Stimulated activated naive CD8-positive, alpha-beta T cell treated with anti-CD3 and anti-CD28 coated beads, Interleukin-15, amount 100 ng/mL, for 72 hours (primary cell): ENCODE measurements at regions not wholly inside any gene's neighbourhood (a gene's known extent, or its start where the extent isn't known, plus 50 kb on each side); places are given as distances from the start of the nearest gene placed in this dataset.

Experiments
- ATAC-seq: fragments of 150-1000 bp; cut with Tn5 transposase; 2 replicates; pipeline ENCODE4 v1.10.0; 2021; ENCODE audit warnings: mild to moderate bottlenecking, moderate library complexity
- DNase-seq, 2 donors: peaks; one replicate each; pipeline ENCODE4 v3.0.0; 2021 to 2022
- H3K27ac Mint-ChIP-seq, 2 donors: one replicate each; pipeline ENCODE4 v1.8.0; 2022; ENCODE audit warnings: mild to moderate bottlenecking in 2 of 2, mixed read lengths in 2 of 2, moderate library complexity in 2 of 2
- H3K27me3 Mint-ChIP-seq: one replicate; pipeline ENCODE4 v1.8.0; 2022; ENCODE audit warnings: mixed read lengths
- H3K4me1 Mint-ChIP-seq: one replicate; pipeline ENCODE4 v1.8.0; 2022; ENCODE audit warnings: mild to moderate bottlenecking, mixed read lengths
- H3K4me3 Mint-ChIP-seq, 2 donors: one replicate each; pipeline ENCODE4 v1.8.0; 2022; ENCODE audit warnings: mild to moderate bottlenecking in 2 of 2, mixed read lengths in 2 of 2, moderate library complexity in 1 of 2
- H3K9me3 Mint-ChIP-seq, 2 donors: one replicate each; pipeline ENCODE4 v1.8.0; 2022; ENCODE audit warnings: mixed read lengths in 2 of 2

DNA sequence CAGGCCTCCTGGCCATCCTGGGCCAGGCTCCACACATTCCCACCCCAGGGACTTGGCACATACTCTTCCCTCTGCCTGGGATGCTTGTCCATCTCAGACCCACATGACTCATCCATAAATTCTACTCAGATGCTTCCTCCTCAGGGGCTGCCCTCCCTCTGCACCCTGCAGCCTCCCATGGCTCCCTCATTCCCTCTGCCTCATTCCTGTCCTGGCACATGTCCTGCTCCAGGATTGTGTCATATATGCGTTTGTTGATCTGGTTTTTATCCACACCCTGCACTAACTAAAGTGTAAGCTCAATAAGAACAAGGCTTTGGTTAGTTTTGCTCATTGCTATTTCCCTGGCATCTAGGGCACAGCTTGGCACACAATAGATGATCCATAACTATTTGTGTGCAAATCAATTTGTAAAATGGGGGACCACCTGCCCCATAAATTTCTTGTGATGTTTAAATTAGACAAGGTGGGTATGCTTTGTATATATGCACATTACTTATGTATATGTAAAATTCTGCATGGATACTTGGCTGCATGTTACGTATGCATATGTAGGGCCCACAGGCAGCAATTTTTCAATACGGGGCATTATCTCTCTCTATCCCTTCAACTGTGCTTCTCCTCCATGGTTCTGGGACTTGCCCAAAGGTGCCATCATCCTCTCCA, 191.4 kb downstream of the PTPRU start:
- no peak overlapping the region for H3K4me3 Mint-ChIP-seq
- no peaks in the 10 kb centered on the region for H3K4me1 Mint-ChIP-seq
- H3K27ac Mint-ChIP-seq, result no peak overlapping the region
- H3K9me3 Mint-ChIP-seq, result peaks cover 4 to 34% of the 10 kb centered on the region in 2 donors
- DNase-seq, result no peak
- ATAC-seq, result no peak
- H3K27me3 Mint-ChIP-seq, result peaks cover 45% of the 10 kb centered on the region

GRCh38 chr1:29426701-29427279, 190.5 kb downstream of the PTPRU start:
- H3K27ac Mint-ChIP-seq, result no peak overlapping the region
- DNase-seq, result no peak
- peaks cover 47% of the 10 kb centered on the region for H3K27me3 Mint-ChIP-seq
- no peaks in the 10 kb centered on the region for H3K4me1 Mint-ChIP-seq
- peaks cover 4 to 27% of the 10 kb centered on the region in 2 donors for H3K9me3 Mint-ChIP-seq
- no peak overlapping the region for H3K4me3 Mint-ChIP-seq
- ATAC-seq, result no peak

GRCh38 chr1:29425631-29426030, 189.3 kb downstream of the PTPRU start:
- Mint-ChIP-seq H3K27me3 (peaks cover 49% of the 10 kb centered on the region), H3K4me1 (no peaks in the 10 kb centered on the region), H3K4me3 (no peak overlapping the region), H3K9me3 (peaks cover 7 to 16% of the 10 kb centered on the region in 2 donors), H3K27ac (no peak overlapping the region)
- ATAC-seq (no peak), DNase-seq (no peak)

DNA sequence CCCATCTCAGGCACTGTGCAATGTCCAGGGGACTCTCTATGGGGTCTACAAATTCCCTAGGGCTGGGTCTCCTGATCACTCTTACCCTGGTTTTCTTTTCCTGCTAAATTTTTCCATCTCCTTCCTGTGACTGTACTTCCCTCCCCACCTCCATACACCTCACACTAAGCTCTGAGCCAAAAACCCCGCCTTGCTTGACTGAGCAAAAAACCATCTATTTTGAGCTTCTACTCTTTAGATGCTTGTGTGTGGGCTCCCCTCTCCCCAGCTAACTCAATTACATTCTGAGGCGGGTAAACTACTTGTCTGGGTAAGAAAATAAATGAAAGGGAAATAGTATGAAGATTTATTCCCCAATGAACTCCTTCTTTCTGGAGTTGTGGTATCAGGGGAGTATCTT, 187.9 kb downstream of the PTPRU start:
- no peak for ATAC-seq
- Mint-ChIP-seq H3K9me3 (peaks cover 4% of the 10 kb centered on the region in 2 donors), H3K27ac (no peak overlapping the region), H3K4me3 (no peak overlapping the region), H3K4me1 (no peaks in the 10 kb centered on the region), H3K27me3 (peaks cover 47% of the 10 kb centered on the region)
- DNase-seq, result no peak

DNA sequence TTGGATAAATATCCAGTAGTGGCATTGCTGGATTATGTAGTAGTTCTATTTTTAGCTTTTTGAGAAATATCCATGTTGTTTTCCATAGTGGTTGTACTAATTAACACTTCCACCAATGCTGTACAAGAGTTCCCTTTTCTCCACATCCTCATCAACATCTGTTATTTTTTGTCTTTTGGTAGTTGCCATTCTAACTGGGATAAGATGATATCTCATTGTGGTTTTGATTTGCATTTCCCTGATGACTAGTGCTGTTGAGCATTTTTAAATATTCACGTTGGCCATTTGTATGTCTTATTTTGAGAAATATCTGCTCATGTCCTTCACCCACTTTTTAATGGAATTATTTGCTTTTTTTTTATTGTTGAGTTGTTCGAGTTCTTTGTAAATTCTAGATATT, 183.9 kb downstream of the PTPRU start:
- no peak for DNase-seq
- Mint-ChIP-seq H3K27ac (no peak overlapping the region), H3K4me1 (no peaks in the 10 kb centered on the region), H3K9me3 (peaks cover 0 to 4% of the 10 kb centered on the region in 2 donors), H3K4me3 (no peak overlapping the region), H3K27me3 (peaks cover 51% of the 10 kb centered on the region)
- no peak for ATAC-seq

GRCh38 chr1:29417971-29418370, 181.6 kb downstream of the PTPRU start:
- H3K27ac Mint-ChIP-seq, result no peak overlapping the region
- H3K9me3 Mint-ChIP-seq, result peaks cover 0 to 4% of the 10 kb centered on the region in 2 donors
- peaks cover 45% of the 10 kb centered on the region for H3K27me3 Mint-ChIP-seq
- no peak overlapping the region for H3K4me3 Mint-ChIP-seq
- ATAC-seq (no peak), DNase-seq (no peak)
- peaks cover 8% of the 10 kb centered on the region for H3K4me1 Mint-ChIP-seq

- ATAC-seq (no peak), DNase-seq (no peak)
- Mint-ChIP-seq H3K9me3 (peaks cover 0 to 4% of the 10 kb centered on the region in 2 donors), H3K4me1 (peaks cover 8% of the 10 kb centered on the region), H3K4me3 (no peak overlapping the region), H3K27ac (no peak overlapping the region), H3K27me3 (peaks cover 38% of the 10 kb centered on the region)
Observed at GRCh38 chr1:29417147-29417858, 181.0 kb downstream of the PTPRU start.

- ATAC-seq, result no peak
- Mint-ChIP-seq H3K9me3 (peaks cover 0 to 4% of the 10 kb centered on the region in 2 donors), H3K27me3 (peaks cover 30% of the 10 kb centered on the region), H3K4me3 (no peak overlapping the region), H3K27ac (no peak overlapping the region), H3K4me1 (peaks cover 8% of the 10 kb centered on the region)
- no peak for DNase-seq
Observed at GRCh38 chr1:29416267-29417146, 180.2 kb downstream of the PTPRU start.

- DNase-seq (no peak), ATAC-seq (no peak)
- Mint-ChIP-seq H3K4me3 (no peak overlapping the region), H3K27me3 (peaks cover 26% of the 10 kb centered on the region), H3K4me1 (peaks cover 8% of the 10 kb centered on the region), H3K27ac (no peak overlapping the region), H3K9me3 (peaks cover 0 to 4% of the 10 kb centered on the region in 2 donors)
Observed at GRCh38 chr1:29415861-29416260, 179.5 kb downstream of the PTPRU start.

DNA sequence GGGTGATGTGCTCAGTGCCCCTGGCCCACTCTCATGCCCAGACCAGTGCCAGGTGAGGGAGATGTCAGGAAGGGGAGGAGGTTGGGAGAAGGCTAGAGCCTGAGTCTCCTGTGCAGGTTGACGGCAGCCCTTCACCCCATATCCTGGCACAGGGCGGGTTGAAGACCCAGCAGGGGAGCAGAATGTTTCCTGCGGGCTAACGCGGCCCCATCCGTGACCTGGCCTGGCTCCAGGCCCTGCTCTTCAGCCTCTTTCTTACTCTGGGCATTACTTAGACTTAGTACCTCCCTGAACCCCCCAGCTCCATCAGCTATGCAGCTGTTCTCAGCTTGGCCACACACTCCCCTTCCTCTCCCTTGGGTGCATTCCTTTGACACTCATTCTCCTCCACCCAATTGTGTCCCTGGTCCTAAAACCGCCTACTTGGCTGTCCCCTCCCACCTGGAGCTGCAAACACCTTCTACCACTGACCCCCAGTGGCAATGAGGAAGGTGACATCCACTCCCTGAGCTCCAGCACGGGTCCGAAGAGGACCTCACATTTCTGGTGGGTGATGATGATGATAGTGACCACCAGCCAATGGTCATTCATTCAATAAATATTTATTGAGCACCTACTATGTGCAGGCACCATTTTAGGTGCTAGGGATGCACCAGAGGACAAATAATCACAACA, 179.0 kb downstream of the PTPRU start:
- ATAC-seq (no peak), DNase-seq (no peak)
- Mint-ChIP-seq H3K9me3 (no peaks in the 10 kb centered on the region), H3K4me1 (peaks cover 8% of the 10 kb centered on the region), H3K27me3 (peaks cover 26% of the 10 kb centered on the region), H3K27ac (peak overlapping the region in 1 of 2 donors; percentile 56), H3K4me3 (no peak overlapping the region)

- peaks cover 35% of the 10 kb centered on the region for H3K27me3 Mint-ChIP-seq
- ATAC-seq (no peak), DNase-seq (no peak)
- H3K4me3 Mint-ChIP-seq, result no peak overlapping the region
- no peaks in the 10 kb centered on the region for H3K9me3 Mint-ChIP-seq
- H3K27ac Mint-ChIP-seq, result peak overlapping the region in 1 of 2 donors; percentile 36
- peaks cover 8% of the 10 kb centered on the region for H3K4me1 Mint-ChIP-seq
Observed at GRCh38 chr1:29414086-29414485, 177.8 kb downstream of the PTPRU start.

DNA sequence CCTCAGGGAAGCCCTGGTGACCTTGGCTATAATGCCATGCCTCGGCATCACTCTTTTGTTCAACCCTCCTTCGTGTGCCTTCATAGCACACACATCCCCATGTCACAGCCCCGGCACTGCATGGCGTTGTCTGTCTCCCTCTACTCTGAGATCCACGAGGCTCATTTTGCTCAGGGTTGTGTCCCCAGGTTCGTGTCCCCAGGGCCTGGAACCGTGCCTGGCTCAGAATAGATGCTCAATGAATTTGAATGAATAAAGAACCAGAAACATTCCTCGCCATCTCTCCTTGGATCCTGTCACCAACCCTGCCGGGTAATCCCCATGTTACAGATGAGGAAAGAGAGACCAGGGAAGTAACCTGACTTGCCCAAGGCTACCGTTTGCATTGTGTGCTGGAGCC, 177.3 kb downstream of the PTPRU start:
- Mint-ChIP-seq H3K9me3 (no peaks in the 10 kb centered on the region), H3K27ac (no peak overlapping the region), H3K4me1 (peaks cover 8% of the 10 kb centered on the region), H3K27me3 (peaks cover 39% of the 10 kb centered on the region), H3K4me3 (no peak overlapping the region)
- DNase-seq, result no peak
- no peak for ATAC-seq

DNA sequence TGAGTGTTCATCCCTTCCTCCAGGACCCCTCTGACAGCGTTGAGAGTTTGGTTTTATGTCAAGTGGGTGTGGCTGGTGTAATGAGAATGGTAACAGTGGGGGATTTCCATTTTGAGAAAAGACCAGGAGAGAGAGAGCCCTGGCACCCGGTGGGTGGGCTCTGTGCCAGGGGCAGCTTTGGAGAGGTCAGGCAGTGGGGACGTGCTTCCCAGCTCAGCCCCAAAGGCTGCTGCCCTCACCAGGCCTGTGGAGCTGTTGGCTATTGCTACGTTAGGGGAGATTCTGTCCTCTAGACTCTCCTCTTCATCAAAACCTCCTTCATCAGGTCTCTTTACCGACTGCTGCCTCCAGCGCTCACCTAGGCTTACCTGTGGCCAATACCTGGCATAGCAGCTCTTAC, 176.3 kb downstream of the PTPRU start:
- peaks cover 8% of the 10 kb centered on the region for H3K4me1 Mint-ChIP-seq
- DNase-seq (no peak), ATAC-seq (no peak)
- no peaks in the 10 kb centered on the region for H3K9me3 Mint-ChIP-seq
- H3K4me3 Mint-ChIP-seq, result no peak overlapping the region
- no peak overlapping the region for H3K27ac Mint-ChIP-seq
- H3K27me3 Mint-ChIP-seq, result peaks cover 39% of the 10 kb centered on the region

- no peak overlapping the region for H3K27ac Mint-ChIP-seq
- DNase-seq (no peak), ATAC-seq (no peak)
- H3K4me3 Mint-ChIP-seq, result no peak overlapping the region
- peaks cover 27% of the 10 kb centered on the region for H3K27me3 Mint-ChIP-seq
- no peaks in the 10 kb centered on the region for H3K9me3 Mint-ChIP-seq
- H3K4me1 Mint-ChIP-seq, result peaks cover 8% of the 10 kb centered on the region
Observed at GRCh38 chr1:29410476-29410875, 174.2 kb downstream of the PTPRU start.

DNA sequence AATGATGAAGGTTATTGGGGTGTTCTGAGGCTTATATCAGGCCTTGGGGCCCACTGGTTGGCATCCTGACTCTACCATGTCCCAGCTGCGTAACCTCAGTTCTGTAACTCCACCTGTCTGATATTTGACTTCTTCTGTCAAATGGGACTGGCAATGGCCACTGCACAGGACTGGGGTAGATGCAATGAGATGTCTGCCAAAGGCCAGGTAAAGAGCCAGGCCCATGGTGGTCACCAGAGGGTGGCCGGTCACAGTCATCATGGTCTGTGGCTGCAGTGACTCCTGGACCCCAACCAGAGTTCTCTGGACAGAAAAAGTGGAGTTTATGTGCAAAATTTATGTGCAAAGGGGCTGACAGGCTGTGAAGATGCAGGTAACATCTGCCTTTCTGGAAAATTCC, 173.3 kb downstream of the PTPRU start:
- DNase-seq (no peak), ATAC-seq (no peak)
- Mint-ChIP-seq H3K27me3 (peaks cover 30% of the 10 kb centered on the region), H3K4me1 (peaks cover 6% of the 10 kb centered on the region), H3K27ac (no peak overlapping the region), H3K9me3 (peaks cover 0 to 6% of the 10 kb centered on the region in 2 donors), H3K4me3 (no peak overlapping the region)
